Left lung (tissue), 4 donors: ENCODE measurements at regions not wholly inside any gene's neighbourhood (a gene's known extent, or its start where the extent isn't known, plus 50 kb on each side); places are given as distances from the start of the nearest gene placed in this dataset.

Experiments
- ATAC-seq: fragments of 200-7000 bp; cut with Tn5 transposase; one replicate; pipeline ENCODE4 v1.9.1; 2020; ENCODE audit warnings: moderate library complexity
- DNase-seq, 4 donors: peaks; one replicate each; pipeline ENCODE4 v3.0.0-alpha.2; 2013 to 2020
- H3K27ac ChIP-seq, 2 donors: fragments of 200-600 bp; sonication (generic) in 1 of 2; one replicate each; pipeline versions ENCODE4 v1.5.0 to v1.8.0; 2020 to 2021
- H3K27me3 ChIP-seq, 2 donors: fragments of 200-600 bp; sonication (generic) in 1 of 2; one replicate each; pipeline versions ENCODE4 v1.5.0 to v1.8.0; 2020 to 2021
- H3K36me3 ChIP-seq, 2 donors: fragments of 200-600 bp; sonication (generic) in 1 of 2; one replicate each; pipeline versions ENCODE4 v1.5.0 to v1.8.0; 2020 to 2021
- H3K4me1 ChIP-seq, 2 donors: fragments of 200-600 bp; one replicate each; pipeline ENCODE4 v1.8.0; 2021
- H3K4me3 ChIP-seq, 2 donors: fragments of 200-600 bp; sonication (generic) in 1 of 2; one replicate each; pipeline versions ENCODE4 v1.5.0 to v1.8.0; 2020 to 2021; ENCODE audit warnings: mild to moderate bottlenecking in 1 of 2
- H3K9me3 ChIP-seq, 2 donors: fragments of 200-600 bp; sonication (generic) in 1 of 2; one replicate each; pipeline versions ENCODE4 v1.5.0 to v1.8.0; 2020 to 2021
- intact Hi-C, 2 donors: fragments of 100-400 bp; cut with DNase I; formaldehyde crosslinking; loops; one replicate each; pipeline versions ENCODE4 v1.11.2 to v1.14.2; 2022
- TF ChIP-seq, protein P1 (sequence below), 2 donors: fragments of 200-600 bp; sonication (generic) in 1 of 2; IDR thresholded peaks; one replicate each; pipeline versions ENCODE4 v1.5.0 to v1.8.0; 2021; ENCODE audit warnings: antibody characterized with exemption in 2 of 2
- donor health status: DM: no; HTN: yes; CAD: no.
- donor health status: DM: no; HTN: no; CAD: no.

DNA sequence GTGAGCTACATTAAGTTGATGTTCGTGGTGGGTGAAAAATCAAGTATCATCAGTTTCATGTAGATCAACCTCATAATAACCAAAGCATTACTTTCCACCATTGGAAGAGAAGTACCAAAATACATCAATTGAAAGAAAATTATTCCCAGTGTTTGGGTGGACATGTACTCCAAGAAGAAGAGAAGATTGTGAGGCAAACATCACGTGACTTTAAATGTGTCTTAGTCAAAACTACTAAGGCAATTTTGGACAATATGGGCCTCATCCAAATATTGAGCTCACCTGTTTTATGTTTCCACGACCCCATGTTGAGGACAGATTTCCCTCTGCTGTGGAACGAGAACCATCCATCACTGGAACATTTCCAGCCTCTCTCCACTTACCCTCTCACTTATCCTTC is 303.0 kb upstream of the LMCD1 start:
- TF ChIP-seq, protein P1, sequence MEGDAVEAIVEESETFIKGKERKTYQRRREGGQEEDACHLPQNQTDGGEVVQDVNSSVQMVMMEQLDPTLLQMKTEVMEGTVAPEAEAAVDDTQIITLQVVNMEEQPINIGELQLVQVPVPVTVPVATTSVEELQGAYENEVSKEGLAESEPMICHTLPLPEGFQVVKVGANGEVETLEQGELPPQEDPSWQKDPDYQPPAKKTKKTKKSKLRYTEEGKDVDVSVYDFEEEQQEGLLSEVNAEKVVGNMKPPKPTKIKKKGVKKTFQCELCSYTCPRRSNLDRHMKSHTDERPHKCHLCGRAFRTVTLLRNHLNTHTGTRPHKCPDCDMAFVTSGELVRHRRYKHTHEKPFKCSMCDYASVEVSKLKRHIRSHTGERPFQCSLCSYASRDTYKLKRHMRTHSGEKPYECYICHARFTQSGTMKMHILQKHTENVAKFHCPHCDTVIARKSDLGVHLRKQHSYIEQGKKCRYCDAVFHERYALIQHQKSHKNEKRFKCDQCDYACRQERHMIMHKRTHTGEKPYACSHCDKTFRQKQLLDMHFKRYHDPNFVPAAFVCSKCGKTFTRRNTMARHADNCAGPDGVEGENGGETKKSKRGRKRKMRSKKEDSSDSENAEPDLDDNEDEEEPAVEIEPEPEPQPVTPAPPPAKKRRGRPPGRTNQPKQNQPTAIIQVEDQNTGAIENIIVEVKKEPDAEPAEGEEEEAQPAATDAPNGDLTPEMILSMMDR (IDR thresholded peaks at IDR 0.05), result no peak
- Histone ChIP-seq H3K36me3 (no peaks in the 10 kb centered on the region), H3K4me1 (no peaks in the 10 kb centered on the region), H3K4me3 (no peak overlapping the region), H3K9me3 (no peaks in the 10 kb centered on the region), H3K27ac (no peak overlapping the region), H3K27me3 (no peaks in the 10 kb centered on the region)
- DNase-seq (no peak), ATAC-seq (no peak)
- intact Hi-C loops, result no loop called here

DNA sequence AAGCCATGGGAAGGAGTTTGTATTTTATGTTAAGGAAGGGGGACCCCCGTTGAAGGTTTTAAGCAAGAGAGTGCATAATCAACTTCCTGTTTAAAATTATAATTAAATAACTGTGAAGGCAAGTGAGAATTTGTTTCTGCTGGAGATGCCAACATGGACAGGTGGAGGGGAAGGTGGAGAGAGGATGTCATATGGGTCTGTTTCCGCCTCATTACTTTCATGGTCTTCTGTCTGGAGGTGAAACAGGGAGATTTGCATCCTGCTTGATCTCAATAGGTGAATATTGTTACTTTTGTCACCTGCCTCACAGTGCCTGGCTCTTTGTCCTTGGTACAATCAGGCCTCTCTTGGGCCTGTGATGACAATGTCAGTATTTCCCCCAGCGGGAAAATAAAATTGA is 300.6 kb upstream of the LMCD1 start:
- Histone ChIP-seq H3K36me3 (no peaks in the 10 kb centered on the region), H3K4me3 (no peak overlapping the region), H3K4me1 (no peaks in the 10 kb centered on the region), H3K9me3 (no peaks in the 10 kb centered on the region), H3K27ac (no peak overlapping the region), H3K27me3 (no peaks in the 10 kb centered on the region)
- TF ChIP-seq, protein P1 (IDR thresholded peaks at IDR 0.05), result no peak
- ATAC-seq (no peak), DNase-seq (no peak)
- intact Hi-C loops, result no loop called here

DNA sequence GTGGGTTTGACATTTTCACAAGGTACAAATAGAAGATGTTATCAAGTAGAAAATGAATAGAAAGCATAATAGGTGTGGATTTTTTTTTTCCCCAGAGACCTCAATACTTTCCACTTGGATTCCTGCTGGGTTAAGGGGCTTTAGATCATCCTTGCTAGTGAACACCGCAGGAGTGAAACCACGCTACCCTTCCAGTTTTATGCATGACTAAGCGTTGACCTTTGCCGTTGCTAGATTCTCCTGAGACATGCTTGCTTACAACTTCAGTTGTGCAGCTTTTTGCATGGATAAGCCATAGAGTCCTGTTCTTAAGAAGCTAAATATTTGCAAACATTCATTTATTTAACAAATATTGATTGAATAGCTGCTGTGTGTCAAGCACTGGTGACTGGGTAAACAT is 299.7 kb upstream of the LMCD1 start:
- intact Hi-C loops, result no loop called here
- no peak for ATAC-seq
- Histone ChIP-seq H3K27me3 (no peaks in the 10 kb centered on the region), H3K36me3 (no peaks in the 10 kb centered on the region), H3K9me3 (no peaks in the 10 kb centered on the region), H3K4me1 (no peaks in the 10 kb centered on the region), H3K4me3 (no peak overlapping the region), H3K27ac (no peak overlapping the region)
- TF ChIP-seq, protein P1 (IDR thresholded peaks at IDR 0.05), result no peak
- no peak for DNase-seq

DNA sequence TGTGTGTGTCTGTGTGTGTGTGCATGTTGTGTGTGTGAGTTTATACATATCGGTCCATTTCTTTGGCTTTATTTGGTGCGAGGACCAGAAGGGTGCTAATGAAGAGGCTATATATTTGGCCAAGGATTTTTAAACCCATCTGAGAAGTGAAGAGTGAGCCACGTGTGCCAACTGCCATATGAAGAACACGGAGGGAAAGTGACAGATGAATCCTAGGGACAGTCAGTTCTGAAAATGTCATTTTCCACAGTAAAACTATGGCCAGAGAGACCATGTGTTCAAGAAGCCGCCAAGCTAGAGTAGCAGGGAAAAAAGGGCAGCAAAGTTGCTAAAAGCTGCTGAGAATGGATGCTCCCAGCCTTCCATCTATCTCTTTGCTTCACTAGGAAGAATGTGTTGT is 297.3 kb upstream of the LMCD1 start:
- H3K9me3 ChIP-seq, result no peaks in the 10 kb centered on the region
- TF ChIP-seq, protein P1 (IDR thresholded peaks at IDR 0.05), result no peak
- no peaks in the 10 kb centered on the region for H3K27me3 ChIP-seq
- H3K4me3 ChIP-seq, result no peak overlapping the region
- ATAC-seq, result no peak
- intact Hi-C loops, result no loop called here
- no peak for DNase-seq
- no peaks in the 10 kb centered on the region for H3K4me1 ChIP-seq
- H3K27ac ChIP-seq, result no peak overlapping the region
- no peaks in the 10 kb centered on the region for H3K36me3 ChIP-seq

DNA sequence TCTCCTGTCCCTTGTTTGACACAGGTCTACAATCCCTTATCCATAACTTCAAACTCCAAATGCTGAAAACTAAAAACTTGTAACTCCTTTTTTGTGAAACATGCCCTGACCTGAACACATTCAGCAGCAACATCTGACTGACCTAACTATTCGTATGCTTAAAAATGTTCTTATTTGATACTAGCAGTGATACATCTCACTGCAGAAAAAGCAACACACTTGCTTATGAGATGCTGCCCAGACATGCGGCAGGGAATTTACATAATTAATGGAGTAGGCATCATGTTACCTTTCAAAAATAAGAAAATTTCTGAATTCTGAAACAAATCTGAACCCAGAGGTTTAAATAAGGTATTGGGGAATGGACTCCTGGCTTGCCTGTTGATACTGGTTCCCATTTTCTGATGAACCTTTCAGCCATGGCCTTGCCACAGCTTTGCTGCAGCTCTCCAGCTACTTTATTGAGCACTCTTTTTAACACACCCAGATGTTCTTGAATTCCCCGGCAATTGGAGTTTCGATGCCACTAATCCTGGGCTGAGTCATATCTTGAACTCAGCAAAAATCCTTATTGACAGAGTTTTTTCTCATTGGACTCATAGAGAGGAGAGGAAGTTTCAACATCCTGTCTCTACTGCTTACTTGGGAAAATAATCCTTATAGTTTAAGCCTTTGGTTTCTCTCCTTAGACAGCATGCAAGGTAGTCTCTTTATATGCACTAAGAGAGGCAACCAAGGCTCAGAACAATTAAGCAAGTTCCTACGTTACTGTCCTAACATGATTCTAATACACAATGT is 296.6 kb upstream of the LMCD1 start:
- DNase-seq, result no peak
- Histone ChIP-seq H3K4me3 (no peak overlapping the region), H3K27ac (no peak overlapping the region), H3K9me3 (no peaks in the 10 kb centered on the region), H3K4me1 (no peaks in the 10 kb centered on the region), H3K36me3 (no peaks in the 10 kb centered on the region), H3K27me3 (no peaks in the 10 kb centered on the region)
- ATAC-seq, result no peak
- intact Hi-C loops, result no loop called here
- TF ChIP-seq, protein P1 (IDR thresholded peaks at IDR 0.05), result no peak
